GM18498 (cell line): ENCODE measurements at regions not wholly inside any gene's neighbourhood (a gene's known extent, or its start where the extent isn't known, plus 50 kb on each side); places are given as distances from the start of the nearest gene placed in this dataset.
"Not testable (repeated sequence)": the region's sequence is repeated elsewhere in the genome, so short reads cannot be mapped to it uniquely, and the experiment has no call there.

Experiments used
- ATAC-seq: cut with Tn5 transposase; IDR thresholded peaks from one replicate; pipeline ENCODE4 v1.9.1; 2021; ENCODE audit warnings: mild to moderate bottlenecking, moderate library complexity; ENCODE audit not compliant: unreplicated experiment

- peak; percentile 70 for ATAC-seq
These were observed 102.5 kb downstream of the RAMP3 start for GRCh38 chr7:45259966-45260646.

DNA sequence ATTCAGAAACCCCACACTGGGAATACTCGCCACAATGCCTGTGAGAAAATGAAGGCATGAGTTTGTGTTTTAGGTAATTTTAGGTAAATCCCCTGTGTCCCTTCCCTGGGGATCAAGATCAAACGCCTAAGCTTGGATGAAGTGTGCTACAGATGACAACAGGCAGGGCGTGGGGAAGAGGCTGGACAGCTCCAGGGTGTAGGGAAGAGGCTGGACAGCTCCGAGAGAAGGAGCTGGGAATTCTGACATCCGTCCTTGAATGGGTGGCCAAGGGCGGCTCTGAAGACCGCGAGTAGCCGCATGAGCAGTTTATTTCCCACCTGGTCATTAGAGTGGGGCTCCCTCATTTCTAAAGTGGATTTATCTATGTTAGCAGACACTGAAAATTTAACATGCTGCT is 109.7 kb downstream of the RAMP3 start:
- no peak for ATAC-seq

- ATAC-seq, result no peak
These were observed 110.4 kb downstream of the RAMP3 start for GRCh38 chr7:45268013-45268412.

GRCh38 chr7:45269192-45269591 is 111.6 kb downstream of the RAMP3 start:
- ATAC-seq, result no peak

GRCh38 chr7:45278763-45279398 is 121.3 kb downstream of the RAMP3 start:
- ATAC-seq, result no peak

DNA sequence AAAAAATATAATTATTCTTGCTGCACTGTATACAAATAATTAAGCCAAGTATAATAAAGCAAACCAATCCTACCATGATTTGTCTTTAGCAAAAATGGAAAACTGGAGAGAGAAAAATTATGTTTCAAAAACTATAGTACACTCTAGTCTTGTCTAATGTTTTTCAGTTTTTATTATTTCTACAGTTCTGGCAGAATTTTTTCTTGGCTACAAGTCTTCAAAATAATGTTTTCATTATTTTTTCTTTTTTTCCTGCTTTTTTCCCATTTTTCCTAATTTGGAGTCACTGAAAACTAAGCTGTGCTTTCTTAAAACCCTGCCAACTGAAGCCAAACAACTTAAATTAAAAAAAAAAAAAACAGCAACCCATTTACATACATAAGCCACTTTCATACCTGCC is 132.0 kb downstream of the RAMP3 start:
- not testable (repeated sequence) for ATAC-seq

- no peak for ATAC-seq
These were observed 133.3 kb downstream of the RAMP3 start for GRCh38 chr7:45290880-45291279.

DNA sequence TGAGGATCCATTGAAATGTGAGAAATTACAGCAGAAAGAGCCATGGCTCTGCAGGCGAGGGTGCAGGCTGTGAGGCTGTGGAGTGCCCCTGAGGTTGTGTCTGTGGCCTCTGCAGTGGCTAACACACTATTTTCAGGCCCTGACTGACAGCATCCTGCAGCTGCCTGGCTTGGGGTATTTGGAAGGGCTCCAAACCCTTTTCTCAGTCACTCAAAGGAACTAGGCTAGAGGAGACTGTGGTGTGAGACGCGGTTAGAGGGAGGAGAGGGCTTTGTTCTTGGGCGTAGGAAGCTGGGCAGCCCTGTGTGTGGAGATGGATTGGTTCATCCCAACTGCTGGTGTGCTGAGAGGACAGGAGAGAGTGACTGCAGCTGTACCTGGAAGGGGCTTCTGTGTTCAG is 134.9 kb downstream of the RAMP3 start:
- no peak for ATAC-seq

GRCh38 chr7:45293295-45293942 is 135.8 kb downstream of the RAMP3 start:
- no peak for ATAC-seq

DNA sequence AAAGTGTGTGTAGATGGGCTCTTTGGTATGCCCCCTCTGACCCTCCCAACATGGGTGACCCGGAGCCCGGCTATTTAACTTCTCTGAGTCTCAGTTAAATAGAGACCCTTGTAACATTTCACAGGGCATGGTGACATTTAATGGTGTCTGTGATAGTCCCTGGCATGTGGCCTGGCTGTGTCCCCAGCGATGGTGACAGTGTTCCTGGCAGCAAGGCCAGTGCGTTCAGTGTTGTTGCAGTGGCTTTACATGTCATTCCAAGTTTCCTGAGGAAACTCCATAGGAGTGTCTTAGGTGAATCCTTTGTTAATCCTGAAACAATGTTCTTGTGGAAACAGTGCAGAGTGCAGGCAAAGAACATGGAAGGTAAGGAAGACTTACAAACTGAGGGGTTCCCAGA is 137.0 kb downstream of the RAMP3 start:
- no peak for ATAC-seq

DNA sequence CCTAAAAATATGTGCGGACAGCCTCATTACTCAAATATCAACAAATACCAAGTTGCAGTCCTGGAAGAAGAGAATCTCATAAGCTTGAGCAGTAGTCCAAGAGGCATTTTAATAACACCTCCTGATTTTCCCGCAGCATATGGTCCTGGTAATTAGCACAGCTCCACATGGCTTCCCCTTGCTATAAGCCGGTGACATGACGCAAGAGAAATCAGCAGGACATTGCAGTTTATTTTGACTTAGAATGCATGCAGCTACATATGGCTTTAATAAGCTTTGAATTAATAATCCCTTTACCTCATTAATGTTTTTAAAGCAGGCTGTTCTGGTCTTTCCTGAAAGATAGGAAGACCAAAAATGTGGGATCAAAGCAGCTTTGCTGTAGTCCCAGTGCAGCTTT is 137.6 kb downstream of the RAMP3 start:
- no peak for ATAC-seq

- no peak for ATAC-seq
These were observed 139.2 kb downstream of the RAMP3 start for GRCh38 chr7:45296748-45297147.

- ATAC-seq, result no peak
These were observed 149.2 kb downstream of the RAMP3 start for GRCh38 chr7:45306752-45307305.

DNA sequence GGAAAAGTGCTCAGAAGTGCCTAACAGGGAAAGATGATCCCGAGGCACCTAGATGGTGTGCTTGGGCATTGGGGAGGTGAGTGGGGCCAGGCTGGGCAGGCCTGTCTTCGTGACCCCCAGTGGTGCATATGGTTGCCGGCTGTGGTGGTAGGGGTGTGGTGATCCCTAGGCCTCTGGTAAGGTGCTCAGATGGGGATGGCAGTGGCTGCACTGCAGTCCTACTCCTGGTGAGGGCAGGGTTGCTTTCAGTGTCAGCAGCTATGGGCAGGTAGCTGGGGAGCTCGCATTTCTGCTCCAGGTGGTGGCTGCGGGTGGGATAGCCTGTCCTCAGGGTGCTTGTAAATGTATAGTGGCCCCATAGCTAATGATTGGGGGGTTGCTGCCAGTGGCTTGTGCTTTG is 154.0 kb downstream of the RAMP3 start:
- ATAC-seq, result no peak

- not testable (repeated sequence) for ATAC-seq
These were observed 157.9 kb downstream of the RAMP3 start for GRCh38 chr7:45315512-45315911.

- no peak for ATAC-seq
These were observed 167.2 kb downstream of the RAMP3 start for GRCh38 chr7:45324683-45325237.

- no peak for ATAC-seq
These were observed 167.8 kb downstream of the RAMP3 start for GRCh38 chr7:45325378-45325777.

DNA sequence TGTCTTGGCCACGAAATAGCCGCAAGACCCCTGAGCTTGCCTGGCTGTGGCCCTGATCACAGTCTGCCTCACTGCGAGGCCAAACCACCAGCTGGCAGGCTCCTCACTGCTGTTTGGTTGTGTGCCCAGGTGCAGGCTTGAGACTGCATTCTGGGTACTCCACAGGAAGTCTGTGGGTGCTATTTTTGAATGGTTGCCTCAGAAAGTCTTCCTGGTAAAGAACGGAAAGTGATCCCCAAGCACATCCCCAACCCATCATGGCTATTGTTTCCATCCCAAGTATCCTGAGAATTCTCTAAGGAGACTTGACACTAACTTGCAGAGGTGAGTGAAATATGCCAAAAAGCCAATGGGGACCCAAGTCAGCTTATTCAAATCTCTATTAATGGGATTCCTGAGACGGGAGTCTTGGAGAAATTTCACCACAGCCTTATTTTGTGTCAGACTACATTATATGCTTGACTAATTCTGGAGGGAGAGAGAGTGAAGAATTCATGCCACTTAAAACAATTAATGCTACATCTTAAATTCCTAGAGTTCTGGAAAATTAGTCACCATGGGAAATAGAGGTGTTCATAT is 170.9 kb downstream of the RAMP3 start:
- no peak for ATAC-seq

GRCh38 chr7:45331563-45331962 is 174.0 kb downstream of the RAMP3 start:
- ATAC-seq, result no peak

DNA sequence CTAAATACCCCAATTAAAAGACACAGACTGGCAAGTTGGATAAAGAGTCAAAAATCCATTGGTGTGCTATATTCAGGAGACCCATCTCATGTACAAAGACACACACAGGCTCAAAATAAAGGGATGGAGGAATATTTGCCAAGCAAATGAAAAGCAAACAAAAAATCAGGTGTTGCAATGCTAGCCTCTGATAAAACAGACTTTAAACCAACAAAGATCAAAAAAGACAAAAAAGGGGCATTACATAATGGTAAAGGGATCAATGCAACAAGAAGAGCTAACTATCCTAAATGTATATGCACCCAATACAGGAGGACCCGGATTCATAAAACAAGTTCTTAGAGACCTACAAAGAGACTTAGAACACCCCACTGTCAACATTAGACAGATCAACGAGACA is 177.4 kb downstream of the RAMP3 start:
- ATAC-seq, result not testable (repeated sequence)

GRCh38 chr7:45342236-45342635 is 184.6 kb downstream of the RAMP3 start:
- ATAC-seq, result no peak
